OCI-LY3 (cell line): ENCODE measurements at regions not wholly inside any gene's neighbourhood (a gene's known extent, or its start where the extent isn't known, plus 50 kb on each side); places are given as distances from the start of the nearest gene placed in this dataset.

ENCODE experiments used
- H2AFZ ChIP-seq: fragments of 200-600, 300-600 bp; shearing (Covaris generic); 2 replicates; pipeline ENCODE4 v1.6.0; 2014; ENCODE audit warnings: antibody characterized with exemption, low read depth, low read length
- H3K27ac ChIP-seq: fragments of 200-600, 300-600 bp; sonication (generic); 2 replicates; pipeline ENCODE4 v1.5.1; 2014; ENCODE audit warnings: mild to moderate bottlenecking, low read length, moderate library complexity, mixed read lengths
- H3K27me3 ChIP-seq: fragments of 200-600, 300-600 bp; sonication (generic); 2 replicates; pipeline ENCODE4 v1.6.1; 2014; ENCODE audit warnings: low read depth, low read length, mixed read lengths
- H3K36me3 ChIP-seq: fragments of 200-600, 300-600 bp; sonication (generic); replicated peaks from 2 replicates; pipeline ENCODE3; 2014; ENCODE audit warnings: low read depth, low read length, mixed read lengths
- H3K4me1 ChIP-seq: fragments of 300-600, 200-600 bp; sonication (generic); 2 replicates; pipeline ENCODE4 v1.6.1; 2014; ENCODE audit warnings: low read length, mixed read lengths
- H3K4me2 ChIP-seq: fragments of 200-600, 300-600 bp; sonication (generic); 2 replicates; pipeline ENCODE4 v1.6.1; 2014; ENCODE audit warnings: low read length, mixed read lengths
- H3K4me3 ChIP-seq: fragments of 300-600, 200-600 bp; sonication (generic); 2 replicates; pipeline ENCODE4 v1.5.1; 2014; ENCODE audit warnings: antibody characterized with exemption, mild to moderate bottlenecking, low read length, moderate library complexity
- H3K79me2 ChIP-seq: fragments of 300-600, 200-600 bp; shearing (Covaris generic); 2 replicates; pipeline ENCODE4 v1.6.1; 2014; ENCODE audit warnings: mild to moderate bottlenecking, low read length, mixed read lengths
- H3K9ac ChIP-seq: fragments of 300-600, 200-600 bp; shearing (Covaris generic); 2 replicates; pipeline ENCODE4 v1.6.0; 2014; ENCODE audit warnings: mild to moderate bottlenecking, low read length, moderate library complexity
- H3K9me3 ChIP-seq: fragments of 200-600, 300-600 bp; shearing (Covaris generic); 2 replicates; pipeline ENCODE4 v1.6.1; 2014; ENCODE audit warnings: low read length, mixed read lengths; ENCODE audit not compliant: insufficient read depth
- H4K20me1 ChIP-seq: fragments of 200-600, 300-600 bp; sonication (generic); 2 replicates; pipeline ENCODE4 v1.6.1; 2016; ENCODE audit warnings: low read length, mixed read lengths; ENCODE audit not compliant: insufficient read depth
- CTCF ChIP-seq: fragments of 200-600, 300-600 bp; sonication (generic); IDR thresholded peaks from 2 replicates; pipeline ENCODE4 v1.5.1; 2014; ENCODE audit warnings: antibody characterized with exemption, low read length, low read depth
- EZH2phosphoT487 ChIP-seq: fragments of 200-600 bp; shearing (Covaris generic); IDR thresholded peaks from 2 replicates; pipeline ENCODE4 v1.6.1; 2018; ENCODE audit warnings: antibody characterized with exemption, mixed run types, low read depth

GRCh38 chr18:5643288-5643687 lies 99.5 kb upstream of the EPB41L3 start:
- H3K4me2 ChIP-seq, result no peak overlapping the region
- H3K27ac ChIP-seq, result no peak overlapping the region
- H3K4me3 ChIP-seq, result no peak overlapping the region
- H3K9me3 ChIP-seq, result no peaks in the 10 kb centered on the region
- H3K36me3 ChIP-seq, result no peaks in the 10 kb centered on the region
- H4K20me1 ChIP-seq, result no peaks in the 10 kb centered on the region
- no peaks in the 10 kb centered on the region for H3K27me3 ChIP-seq
- TF ChIP-seq CTCF (no peak), EZH2phosphoT487 (no peak)
- H3K9ac ChIP-seq, result no peak overlapping the region
- H2AFZ ChIP-seq, result no peak overlapping the region
- H3K79me2 ChIP-seq, result no peaks in the 10 kb centered on the region
- H3K4me1 ChIP-seq, result no peaks in the 10 kb centered on the region

GRCh38 chr18:5640939-5641338 lies 97.1 kb upstream of the EPB41L3 start:
- H3K79me2 ChIP-seq, result no peaks in the 10 kb centered on the region
- H3K9ac ChIP-seq, result no peak overlapping the region
- H3K4me1 ChIP-seq, result no peaks in the 10 kb centered on the region
- H3K9me3 ChIP-seq, result no peaks in the 10 kb centered on the region
- H4K20me1 ChIP-seq, result no peaks in the 10 kb centered on the region
- H3K27me3 ChIP-seq, result no peaks in the 10 kb centered on the region
- TF ChIP-seq EZH2phosphoT487 (no peak), CTCF (no peak)
- H3K4me2 ChIP-seq, result no peak overlapping the region
- no peaks in the 10 kb centered on the region for H3K36me3 ChIP-seq
- no peak overlapping the region for H2AFZ ChIP-seq
- H3K4me3 ChIP-seq, result no peak overlapping the region
- no peak overlapping the region for H3K27ac ChIP-seq

GRCh38 chr18:5639131-5639530 lies 95.3 kb upstream of the EPB41L3 start:
- no peak overlapping the region for H3K9ac ChIP-seq
- no peaks in the 10 kb centered on the region for H4K20me1 ChIP-seq
- no peaks in the 10 kb centered on the region for H3K4me1 ChIP-seq
- no peak overlapping the region for H2AFZ ChIP-seq
- TF ChIP-seq CTCF, result no peak
- no peak for TF ChIP-seq EZH2phosphoT487
- no peak overlapping the region for H3K4me3 ChIP-seq
- no peaks in the 10 kb centered on the region for H3K27me3 ChIP-seq
- H3K36me3 ChIP-seq, result no peaks in the 10 kb centered on the region
- no peaks in the 10 kb centered on the region for H3K9me3 ChIP-seq
- no peak overlapping the region for H3K4me2 ChIP-seq
- H3K79me2 ChIP-seq, result no peaks in the 10 kb centered on the region
- H3K27ac ChIP-seq, result no peak overlapping the region

GRCh38 chr18:5632041-5632440 lies 88.2 kb upstream of the EPB41L3 start:
- no peak overlapping the region for H3K4me2 ChIP-seq
- no peaks in the 10 kb centered on the region for H3K79me2 ChIP-seq
- H3K27ac ChIP-seq, result no peak overlapping the region
- TF ChIP-seq EZH2phosphoT487 (no peak), CTCF (no peak)
- no peak overlapping the region for H3K4me3 ChIP-seq
- H3K36me3 ChIP-seq, result no peaks in the 10 kb centered on the region
- no peaks in the 10 kb centered on the region for H3K4me1 ChIP-seq
- H3K27me3 ChIP-seq, result no peaks in the 10 kb centered on the region
- no peaks in the 10 kb centered on the region for H3K9me3 ChIP-seq
- no peak overlapping the region for H3K9ac ChIP-seq
- H2AFZ ChIP-seq, result no peak overlapping the region
- H4K20me1 ChIP-seq, result no peaks in the 10 kb centered on the region
